Mesenchymal stem cell (in vitro differentiated cells and primary cell): ENCODE measurements at regions not wholly inside any gene's neighbourhood (a gene's known extent, or its start where the extent isn't known, plus 50 kb on each side); places are given as distances from the start of the nearest gene placed in this dataset.

ENCODE experiments used
- DNase-seq: peaks from one replicate; pipeline ENCODE4 v3.0.0-alpha.2; 2013
- H2AFZ ChIP-seq: one replicate; pipeline ENCODE4 v1.6.1; 2013; ENCODE audit warnings: low read depth, mild to moderate bottlenecking, control low read depth, inconsistent platforms, low read length, moderate library complexity
- H2AK5ac ChIP-seq: 2 replicates; pipeline ENCODE4 v1.6.1; 2013; ENCODE audit warnings: low read length, moderate library complexity, mild to moderate bottlenecking, inconsistent platforms; ENCODE audit not compliant: severe bottlenecking
- H2BK120ac ChIP-seq: one replicate; pipeline ENCODE4 v1.6.1; 2013; ENCODE audit warnings: low read depth, mild to moderate bottlenecking, inconsistent platforms, low read length, moderate library complexity
- H2BK12ac ChIP-seq, 2 experiments: one replicate each; pipeline ENCODE4 v1.6.1; 2013; ENCODE audit warnings: inconsistent platforms in 2 of 2, low read length in 2 of 2, mild to moderate bottlenecking in 2 of 2, moderate library complexity in 2 of 2, control low read depth in 1 of 2
- H2BK15ac ChIP-seq: one replicate; pipeline ENCODE4 v1.6.1; 2013; ENCODE audit warnings: mild to moderate bottlenecking, low read depth, inconsistent platforms; ENCODE audit not compliant: poor library complexity, severe bottlenecking
- H2BK5ac ChIP-seq: 2 replicates; pipeline ENCODE4 v1.6.1; 2013; ENCODE audit warnings: low read depth, mild to moderate bottlenecking, low read length, control low read depth, inconsistent platforms; ENCODE audit not compliant: poor library complexity, severe bottlenecking
- H3K14ac ChIP-seq, 2 experiments: one replicate each; pipeline ENCODE4 v1.6.1; 2013; ENCODE audit warnings: inconsistent platforms in 2 of 2, low read length in 2 of 2, control low read depth in 1 of 2, mild to moderate bottlenecking in 1 of 2, moderate library complexity in 1 of 2
- H3K18ac ChIP-seq, 2 experiments: one replicate each; pipeline ENCODE4 v1.6.1; 2013; ENCODE audit warnings: inconsistent platforms in 2 of 2, low read length in 2 of 2, control low read depth in 1 of 2, low read depth in 1 of 2, mild to moderate bottlenecking in 1 of 2
- H3K23ac ChIP-seq, 2 experiments: one replicate each; pipeline ENCODE4 v1.6.1; 2013; ENCODE audit warnings: inconsistent platforms in 2 of 2, low read length in 2 of 2, mild to moderate bottlenecking in 2 of 2, moderate library complexity in 2 of 2, control low read depth in 1 of 2
- H3K27ac ChIP-seq: 2 replicates; pipeline ENCODE4 v1.5.1; 2013; ENCODE audit warnings: mild to moderate bottlenecking, moderate library complexity, low read length, control low read depth, inconsistent platforms; ENCODE audit not compliant: poor library complexity, severe bottlenecking
- H3K27me3 ChIP-seq, 2 experiments: 2 replicates each; pipeline versions ENCODE4 v1.6.1 to v1.7.0; 2013; ENCODE audit warnings: low read length in 2 of 2, mild to moderate bottlenecking in 2 of 2, moderate library complexity in 2 of 2, control low read depth in 1 of 2, inconsistent platforms in 1 of 2; ENCODE audit not compliant: control insufficient read depth in 1 of 2, insufficient read depth in 1 of 2
- H3K36me3 ChIP-seq, 2 experiments: 2 replicates each; pipeline versions ENCODE4 v1.6.1 to v1.7.0; 2013; ENCODE audit warnings: low read length in 2 of 2, control low read depth in 1 of 2, inconsistent platforms in 1 of 2, low read depth in 1 of 2, mild to moderate bottlenecking in 1 of 2; ENCODE audit not compliant: insufficient read depth in 2 of 2, control insufficient read depth in 1 of 2
- H3K4ac ChIP-seq, 2 experiments: one replicate each; pipeline ENCODE4 v1.6.1; 2013; ENCODE audit warnings: inconsistent platforms in 2 of 2, low read length in 2 of 2, mild to moderate bottlenecking in 2 of 2, moderate library complexity in 2 of 2, control low read depth in 1 of 2, low read depth in 1 of 2
- H3K4me1 ChIP-seq: 2 replicates; pipeline ENCODE4 v1.6.1; 2013; ENCODE audit warnings: low read depth, low read length, control low read depth; ENCODE audit not compliant: control insufficient read depth, insufficient read depth
- H3K4me2 ChIP-seq: 2 replicates; pipeline ENCODE4 v1.6.1; 2013; ENCODE audit warnings: low read length, mild to moderate bottlenecking, inconsistent platforms; ENCODE audit not compliant: poor library complexity, severe bottlenecking
- H3K4me3 ChIP-seq, 2 experiments: 2 replicates each; pipeline versions ENCODE4 v1.5.1 to v1.7.0; 2013; ENCODE audit warnings: low read length in 2 of 2, mild to moderate bottlenecking in 2 of 2, control low read depth in 1 of 2, low read depth in 1 of 2; ENCODE audit not compliant: insufficient read depth in 1 of 2
- H3K79me1 ChIP-seq: replicated peaks from 2 replicates; pipeline ENCODE4 v1.6.1; 2013; ENCODE audit warnings: mild to moderate bottlenecking, control low read depth, low read length, inconsistent platforms; ENCODE audit not compliant: poor library complexity, severe bottlenecking
- H3K9ac ChIP-seq: 2 replicates; pipeline ENCODE4 v1.7.0; 2013; ENCODE audit warnings: mild to moderate bottlenecking, low read length, moderate library complexity
- H3K9me3 ChIP-seq: 2 replicates; pipeline ENCODE4 v1.7.0; 2013; ENCODE audit warnings: mild to moderate bottlenecking, low read length; ENCODE audit not compliant: control insufficient read depth
- H4K8ac ChIP-seq: one replicate; pipeline ENCODE4 v1.6.1; 2013; ENCODE audit warnings: inconsistent platforms, mild to moderate bottlenecking, low read length, moderate library complexity
- H4K91ac ChIP-seq: one replicate; pipeline ENCODE4 v1.6.1; 2013; ENCODE audit warnings: mild to moderate bottlenecking, low read length, inconsistent platforms
- WGBS: methylation state at CpG from one replicate; pipeline ENCODE4 v1.1.7; 2013; ENCODE audit warnings: mixed read lengths; 5-methylcytosine and 5-hydroxymethylcytosine counted together

DNA sequence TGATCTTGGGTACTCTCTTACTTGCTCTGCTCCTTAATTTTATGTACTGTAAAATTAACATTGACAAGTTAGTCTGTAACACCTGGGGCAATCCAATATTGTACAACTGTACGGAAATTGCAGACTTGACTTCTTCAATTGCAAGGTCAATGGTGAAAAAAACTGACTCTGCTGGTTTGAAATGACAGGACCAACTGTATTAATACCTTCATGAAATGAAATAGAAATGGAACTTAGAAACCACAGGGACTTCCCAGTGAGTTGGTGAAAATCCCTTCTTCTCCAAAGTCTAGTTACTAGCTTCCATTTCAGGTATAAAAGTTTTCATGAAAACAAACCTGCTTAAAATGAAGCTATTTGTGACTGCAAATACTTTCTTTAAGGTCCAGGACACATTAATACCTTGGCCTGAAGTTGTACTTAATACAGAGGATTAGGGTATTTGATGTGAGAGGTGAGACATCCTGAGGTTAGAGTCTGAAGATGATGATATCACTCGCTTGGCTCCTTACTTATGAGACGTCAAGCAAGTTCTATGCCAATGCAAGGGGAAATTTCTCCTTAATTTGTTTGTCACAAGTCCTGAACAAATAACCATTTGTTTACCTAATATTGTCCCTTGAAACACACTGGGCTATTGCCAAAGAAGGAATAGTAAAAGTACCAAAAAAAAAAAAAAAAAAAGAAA is 226.2 kb upstream of the TP63 start:
- H3K4me1 ChIP-seq = no peaks in the 10 kb centered on the region
- no peak overlapping the region for H3K14ac ChIP-seq
- H2BK5ac ChIP-seq = no peak overlapping the region
- no peak overlapping the region for H2AFZ ChIP-seq
- H2BK12ac ChIP-seq = no peak overlapping the region
- H2BK120ac ChIP-seq = no peak overlapping the region
- H3K79me1 ChIP-seq = no peaks in the 10 kb centered on the region
- no peak overlapping the region for H4K8ac ChIP-seq
- H3K9ac ChIP-seq = no peak overlapping the region
- H3K36me3 ChIP-seq = no peaks in the 10 kb centered on the region
- WGBS = 90% methylated on average over 2 of the region's 3 CpGs
- no peak overlapping the region for H3K23ac ChIP-seq
- H3K27me3 ChIP-seq = no peaks in the 10 kb centered on the region
- H4K91ac ChIP-seq = no peak overlapping the region
- H3K9me3 ChIP-seq = no peaks in the 10 kb centered on the region
- no peak overlapping the region for H2AK5ac ChIP-seq
- H3K18ac ChIP-seq = no peak overlapping the region
- H3K4ac ChIP-seq = no peak overlapping the region
- no peak overlapping the region for H3K27ac ChIP-seq
- H3K4me2 ChIP-seq = no peak overlapping the region
- H2BK15ac ChIP-seq = no peak overlapping the region
- no peak for DNase-seq
- H3K4me3 ChIP-seq = no peak overlapping the region

DNA sequence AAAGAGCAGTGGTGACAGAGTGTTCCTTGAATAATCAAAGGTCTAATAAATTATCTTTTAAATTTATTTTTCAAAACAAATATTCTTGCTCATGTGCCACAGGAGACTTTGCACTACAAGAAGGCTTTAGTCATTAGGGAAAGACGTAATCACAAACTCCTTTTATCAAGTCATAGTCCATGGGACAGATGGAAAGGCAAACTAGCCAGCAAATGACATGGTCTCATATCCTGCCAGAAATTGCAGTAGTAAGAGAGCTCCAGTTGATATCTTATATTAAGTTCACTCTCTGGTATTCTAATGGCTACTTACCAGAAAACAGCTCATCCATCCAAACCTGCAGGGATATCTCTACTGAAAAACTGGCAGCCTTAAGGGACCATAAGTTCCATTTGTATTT is 225.0 kb upstream of the TP63 start:
- Histone ChIP-seq H3K9ac (no peak overlapping the region), H2BK5ac (no peak overlapping the region), H2BK12ac (no peak overlapping the region), H3K4me3 (no peak overlapping the region), H4K91ac (no peak overlapping the region), H2BK15ac (no peak overlapping the region), H3K4me1 (no peaks in the 10 kb centered on the region), H2AFZ (no peak overlapping the region), H2BK120ac (no peak overlapping the region), H3K79me1 (no peaks in the 10 kb centered on the region), H3K36me3 (no peaks in the 10 kb centered on the region), H4K8ac (no peak overlapping the region), H3K4ac (no peak overlapping the region), H3K18ac (no peak overlapping the region), H3K4me2 (no peak overlapping the region), H3K27ac (no peak overlapping the region), H3K14ac (no peak overlapping the region), H2AK5ac (no peak overlapping the region), H3K9me3 (no peaks in the 10 kb centered on the region), H3K27me3 (no peaks in the 10 kb centered on the region), H3K23ac (no peak overlapping the region)
- 67% methylated on average over 1 of the region's 1 CpG for WGBS
- no peak for DNase-seq

DNA sequence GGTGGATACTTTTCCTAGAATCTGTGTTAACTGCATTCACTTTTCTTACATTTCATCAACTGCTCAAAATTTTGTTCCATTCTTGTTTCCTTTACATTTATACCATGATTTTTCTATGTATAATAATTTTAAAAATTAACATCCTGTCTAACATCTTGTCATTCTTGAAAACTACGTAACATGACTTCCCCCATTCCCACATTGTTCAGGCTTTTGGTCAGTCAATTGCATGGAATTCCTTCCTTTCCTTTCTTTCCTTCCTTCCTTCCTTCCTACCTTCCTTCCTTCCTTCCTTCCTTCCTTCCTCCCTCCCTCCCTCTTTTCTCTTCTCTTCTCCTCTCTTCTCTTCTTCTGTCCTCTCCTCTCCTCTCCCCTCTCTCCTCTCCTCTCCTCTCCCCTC is 220.7 kb upstream of the TP63 start:
- no peaks in the 10 kb centered on the region for H3K27me3 ChIP-seq
- no peak overlapping the region for H2BK5ac ChIP-seq
- H3K27ac ChIP-seq = no peak overlapping the region
- no peaks in the 10 kb centered on the region for H3K4me1 ChIP-seq
- no peak overlapping the region for H2BK120ac ChIP-seq
- no peak overlapping the region for H2BK15ac ChIP-seq
- no peak overlapping the region for H3K18ac ChIP-seq
- H3K36me3 ChIP-seq = no peaks in the 10 kb centered on the region
- WGBS = 95% methylated on average over 1 of the region's 1 CpG
- H3K79me1 ChIP-seq = no peaks in the 10 kb centered on the region
- no peak overlapping the region for H3K4me3 ChIP-seq
- no peak for DNase-seq
- no peak overlapping the region for H2BK12ac ChIP-seq
- H4K8ac ChIP-seq = no peak overlapping the region
- no peak overlapping the region for H4K91ac ChIP-seq
- no peak overlapping the region for H3K4ac ChIP-seq
- H3K9ac ChIP-seq = no peak overlapping the region
- H3K14ac ChIP-seq = no peak overlapping the region
- H2AFZ ChIP-seq = no peak overlapping the region
- H3K9me3 ChIP-seq = no peaks in the 10 kb centered on the region
- H3K23ac ChIP-seq = no peak overlapping the region
- no peak overlapping the region for H3K4me2 ChIP-seq
- H2AK5ac ChIP-seq = no peak overlapping the region

DNA sequence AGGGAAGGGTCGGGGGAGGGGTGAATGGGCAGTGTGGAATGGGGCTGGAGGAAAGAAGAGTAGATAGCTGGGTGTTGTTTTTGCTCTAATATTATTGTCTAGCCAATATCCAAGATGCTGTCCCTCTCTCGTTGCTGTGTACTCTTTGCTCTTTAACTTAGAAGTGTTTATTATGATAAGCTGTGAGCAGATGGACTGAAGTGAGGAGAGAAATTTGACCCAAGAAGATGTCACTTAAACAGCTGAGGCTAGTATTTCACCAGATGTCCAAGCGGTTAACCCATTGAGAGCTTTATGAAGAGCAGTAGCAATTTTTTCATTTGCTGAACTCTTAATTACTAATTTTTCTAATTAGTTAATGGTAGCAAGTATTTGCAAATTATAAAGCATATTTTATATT is 212.2 kb upstream of the TP63 start:
- H3K4ac ChIP-seq = no peak overlapping the region
- H3K14ac ChIP-seq = no peak overlapping the region
- H3K27ac ChIP-seq = no peak overlapping the region
- WGBS = 42% methylated on average over 2 of the region's 3 CpGs
- H3K9me3 ChIP-seq = no peaks in the 10 kb centered on the region
- no peaks in the 10 kb centered on the region for H3K27me3 ChIP-seq
- no peak overlapping the region for H3K18ac ChIP-seq
- no peak overlapping the region for H2BK5ac ChIP-seq
- no peak for DNase-seq
- H2BK12ac ChIP-seq = no peak overlapping the region
- no peaks in the 10 kb centered on the region for H3K36me3 ChIP-seq
- no peak overlapping the region for H4K91ac ChIP-seq
- H3K23ac ChIP-seq = no peak overlapping the region
- H3K79me1 ChIP-seq = no peaks in the 10 kb centered on the region
- no peak overlapping the region for H3K4me3 ChIP-seq
- no peak overlapping the region for H2BK120ac ChIP-seq
- no peak overlapping the region for H2AK5ac ChIP-seq
- no peak overlapping the region for H3K4me2 ChIP-seq
- no peak overlapping the region for H4K8ac ChIP-seq
- H3K9ac ChIP-seq = no peak overlapping the region
- H2AFZ ChIP-seq = no peak overlapping the region
- H3K4me1 ChIP-seq = peaks cover 2% of the 10 kb centered on the region
- H2BK15ac ChIP-seq = no peak overlapping the region
